ENCODE measurements at regions not wholly inside any gene's neighbourhood (a gene's known extent, or its start where the extent isn't known, plus 50 kb on each side); places are given as distances from the start of the nearest gene placed in this dataset.

DNA sequence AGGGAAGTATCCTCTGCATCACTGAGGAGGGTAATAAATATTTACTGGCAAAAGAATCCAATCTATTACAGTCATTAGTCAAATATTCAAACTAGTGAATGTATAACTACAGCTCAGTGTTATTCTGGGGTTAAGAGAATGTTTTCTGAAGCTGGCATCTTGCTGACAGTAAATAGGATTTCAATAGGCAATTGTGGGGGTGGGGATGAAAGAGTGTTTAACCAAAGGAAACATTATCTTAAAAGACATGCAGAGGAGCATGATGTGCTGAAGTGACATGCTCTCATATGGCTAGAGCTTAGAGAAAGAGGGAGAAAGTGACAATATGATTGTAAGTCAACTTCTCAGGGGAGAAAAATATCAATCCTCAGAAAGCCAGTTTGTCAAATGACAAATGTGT lies 618.4 kb upstream of the RIOK2 start:
- no peaks in the 10 kb centered on the region for H3K9me3 ChIP-seq (ENCODE audit: insufficient read depth, low read depth, low read length)
- no peak overlapping the region for H2BK12ac ChIP-seq (ENCODE audit: low read length)
- H3K4ac ChIP-seq (ENCODE audit: low read depth, low read length), result no peak overlapping the region
- no peak overlapping the region for H2AFZ ChIP-seq (ENCODE audit: insufficient read depth, low read length, poor library complexity)
- no peak overlapping the region for H2BK5ac ChIP-seq (ENCODE audit: low read depth, low read length, poor library complexity)
- H3K4me3 ChIP-seq (ENCODE audit: low read depth, low read length), result no peak overlapping the region
- no peak for DNase-seq
- H4K8ac ChIP-seq (ENCODE audit: low read depth, low read length), result no peak overlapping the region
- no peak overlapping the region for H2BK120ac ChIP-seq (ENCODE audit: insufficient read depth, low read length, poor library complexity)
- H3K9ac ChIP-seq (ENCODE audit: low read length), result no peak overlapping the region
- no peak overlapping the region for H3K18ac ChIP-seq (ENCODE audit: low read length)
- H3K4me2 ChIP-seq (ENCODE audit: low read length), result no peak overlapping the region
- no peaks in the 10 kb centered on the region for H3K79me2 ChIP-seq (ENCODE audit: control insufficient read depth, insufficient read depth, low read length, poor library complexity)
- H3K14ac ChIP-seq (ENCODE audit: low read length), result no peak overlapping the region
- no peak overlapping the region for H3K27ac ChIP-seq (ENCODE audit: low read depth, low read length)
- H4K91ac ChIP-seq (ENCODE audit: low read depth, low read length), result no peak overlapping the region
- no peak overlapping the region for H2AK5ac ChIP-seq (ENCODE audit: low read length)
- no peaks in the 10 kb centered on the region for H3K36me3 ChIP-seq (ENCODE audit: control insufficient read depth in 1 of 2, insufficient read depth in 2 of 2, low read length in 2 of 2)
- H4K12ac ChIP-seq (ENCODE audit: low read depth, low read length), result no peak overlapping the region
- H3K23ac ChIP-seq (ENCODE audit: low read length), result no peak overlapping the region
- no peaks in the 10 kb centered on the region for H3K27me3 ChIP-seq (ENCODE audit: insufficient read depth, low read length)
- no peaks in the 10 kb centered on the region for H3K79me1 ChIP-seq (ENCODE audit: low read length)
- no peaks in the 10 kb centered on the region for H3K4me1 ChIP-seq (ENCODE audit: control insufficient read depth in 1 of 2, insufficient read depth in 2 of 2, low read length in 2 of 2)

DNA sequence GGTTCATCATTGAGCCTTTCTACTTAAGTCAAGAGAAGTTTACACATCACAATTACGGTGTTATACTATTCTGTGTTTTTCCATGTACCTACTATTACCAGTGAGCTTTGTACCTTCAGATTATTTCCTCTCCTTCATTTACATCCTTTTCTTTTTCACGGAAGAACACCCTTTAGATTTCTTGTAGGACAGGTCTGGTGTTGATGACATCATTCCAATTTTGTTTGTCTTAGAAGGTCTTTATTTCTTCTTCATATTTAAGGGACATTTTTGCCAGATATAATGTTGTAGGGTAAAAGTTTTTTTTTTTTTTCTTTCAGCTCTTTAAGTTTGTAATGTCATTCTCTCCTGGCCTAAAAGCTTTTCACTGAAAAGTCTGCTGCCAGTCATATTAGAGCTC lies 637.1 kb upstream of the RIOK2 start:
- H3K9me3 ChIP-seq (ENCODE audit: insufficient read depth, low read depth, low read length), result no peaks in the 10 kb centered on the region
- H3K79me2 ChIP-seq (ENCODE audit: control insufficient read depth, insufficient read depth, low read length, poor library complexity), result no peaks in the 10 kb centered on the region
- H3K4ac ChIP-seq (ENCODE audit: low read depth, low read length), result no peak overlapping the region
- H3K9ac ChIP-seq (ENCODE audit: low read length), result no peak overlapping the region
- no peak for DNase-seq
- no peak overlapping the region for H3K14ac ChIP-seq (ENCODE audit: low read length)
- H3K18ac ChIP-seq (ENCODE audit: low read length), result no peak overlapping the region
- H3K27ac ChIP-seq (ENCODE audit: low read depth, low read length), result no peak overlapping the region
- H3K4me2 ChIP-seq (ENCODE audit: low read length), result no peak overlapping the region
- H3K36me3 ChIP-seq (ENCODE audit: control insufficient read depth in 1 of 2, insufficient read depth in 2 of 2, low read length in 2 of 2), result no peaks in the 10 kb centered on the region
- H3K4me3 ChIP-seq (ENCODE audit: low read depth, low read length), result no peak overlapping the region
- H3K79me1 ChIP-seq (ENCODE audit: low read length), result no peaks in the 10 kb centered on the region
- H2AK5ac ChIP-seq (ENCODE audit: low read length), result no peak overlapping the region
- H3K27me3 ChIP-seq (ENCODE audit: insufficient read depth, low read length), result no peaks in the 10 kb centered on the region
- H2BK12ac ChIP-seq (ENCODE audit: low read length), result no peak overlapping the region
- no peak overlapping the region for H4K91ac ChIP-seq (ENCODE audit: low read depth, low read length)
- H2AFZ ChIP-seq (ENCODE audit: insufficient read depth, low read length, poor library complexity), result no peak overlapping the region
- WGBS (ENCODE audit: extremely low coverage, insufficient coverage, insufficient read length), result no CpG with 5 or more reads among the region's 2 CpGs
- no peak overlapping the region for H2BK120ac ChIP-seq (ENCODE audit: insufficient read depth, low read length, poor library complexity)
- no peak overlapping the region for H2BK5ac ChIP-seq (ENCODE audit: low read depth, low read length, poor library complexity)
- no peaks in the 10 kb centered on the region for H3K4me1 ChIP-seq (ENCODE audit: control insufficient read depth in 1 of 2, insufficient read depth in 2 of 2, low read length in 2 of 2)
- no peak overlapping the region for H4K12ac ChIP-seq (ENCODE audit: low read depth, low read length)
- H4K8ac ChIP-seq (ENCODE audit: low read depth, low read length), result no peak overlapping the region
- H3K23ac ChIP-seq (ENCODE audit: low read length), result no peak overlapping the region

DNA sequence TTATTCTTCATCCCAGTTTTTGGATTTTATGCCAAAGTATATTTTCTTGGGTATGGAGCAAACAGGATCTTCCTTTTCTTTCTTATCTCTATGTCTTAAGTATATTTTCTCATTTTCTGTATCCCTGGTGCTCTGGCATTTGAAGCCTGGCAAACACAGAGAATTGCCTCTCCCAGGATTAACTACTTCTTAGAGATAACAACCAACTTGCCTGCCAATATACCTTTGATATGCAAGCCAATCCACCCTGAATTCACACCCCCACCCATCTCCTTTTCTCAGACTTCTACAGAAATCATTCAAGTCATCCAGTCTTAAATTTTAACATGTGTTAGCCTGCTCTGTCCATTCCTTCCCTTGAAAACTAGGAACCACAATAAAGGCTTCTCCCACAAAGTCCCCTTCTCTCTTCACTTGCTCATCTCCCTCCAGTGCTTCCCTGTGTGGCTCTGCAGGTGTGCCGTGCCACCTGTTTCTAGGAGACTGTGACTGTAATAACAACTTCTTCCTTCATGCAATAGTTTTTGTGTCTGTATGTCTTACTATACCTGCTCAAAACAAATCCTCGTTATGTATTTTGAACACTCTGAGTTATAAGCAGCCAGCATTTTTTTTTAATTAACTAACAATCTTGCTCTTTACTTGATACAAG lies 649.7 kb upstream of the RIOK2 start:
- Histone ChIP-seq H3K79me2 (ENCODE audit: control insufficient read depth, insufficient read depth, low read length, poor library complexity) (no peaks in the 10 kb centered on the region), H3K9me3 (ENCODE audit: insufficient read depth, low read depth, low read length) (no peaks in the 10 kb centered on the region), H3K27me3 (ENCODE audit: insufficient read depth, low read length) (no peaks in the 10 kb centered on the region), H3K79me1 (ENCODE audit: low read length) (no peaks in the 10 kb centered on the region), H3K4me2 (ENCODE audit: low read length) (no peak overlapping the region), H3K36me3 (ENCODE audit: control insufficient read depth in 1 of 2, insufficient read depth in 2 of 2, low read length in 2 of 2) (no peaks in the 10 kb centered on the region), H3K4me3 (ENCODE audit: low read depth, low read length) (no peak overlapping the region), H2BK5ac (ENCODE audit: low read depth, low read length, poor library complexity) (no peak overlapping the region), H3K23ac (ENCODE audit: low read length) (no peak overlapping the region), H3K14ac (ENCODE audit: low read length) (no peak overlapping the region), H4K8ac (ENCODE audit: low read depth, low read length) (no peak overlapping the region), H2AK5ac (ENCODE audit: low read length) (no peak overlapping the region), H3K9ac (ENCODE audit: low read length) (no peak overlapping the region), H3K4me1 (ENCODE audit: control insufficient read depth in 1 of 2, insufficient read depth in 2 of 2, low read length in 2 of 2) (no peaks in the 10 kb centered on the region), H3K27ac (ENCODE audit: low read depth, low read length) (no peak overlapping the region), H4K12ac (ENCODE audit: low read depth, low read length) (no peak overlapping the region), H2AFZ (ENCODE audit: insufficient read depth, low read length, poor library complexity) (no peak overlapping the region), H3K18ac (ENCODE audit: low read length) (no peak overlapping the region), H2BK120ac (ENCODE audit: insufficient read depth, low read length, poor library complexity) (no peak overlapping the region), H2BK12ac (ENCODE audit: low read length) (no peak overlapping the region), H3K4ac (ENCODE audit: low read depth, low read length) (no peak overlapping the region), H4K91ac (ENCODE audit: low read depth, low read length) (no peak overlapping the region)
- WGBS (ENCODE audit: extremely low coverage, insufficient coverage, insufficient read length), result no CpG with 5 or more reads among the region's 2 CpGs
- no peak for DNase-seq

DNA sequence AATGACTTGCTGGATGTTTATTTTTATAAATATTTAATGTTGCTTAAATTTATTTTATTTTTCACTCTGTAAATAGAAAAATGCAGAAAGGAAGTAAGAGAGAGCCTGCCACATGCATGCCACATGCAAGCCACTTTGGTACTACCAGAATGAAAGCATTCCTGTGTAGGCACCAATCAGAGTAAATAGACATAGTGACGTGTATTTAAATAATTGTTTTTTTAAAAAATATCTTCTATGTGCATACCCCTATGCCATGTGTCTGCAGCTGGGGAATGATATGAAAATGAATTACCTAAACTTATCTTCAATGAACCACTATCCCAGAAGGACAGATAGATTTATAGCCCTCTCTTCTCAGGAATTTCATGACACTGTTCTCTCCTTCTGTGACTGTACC lies 651.5 kb upstream of the RIOK2 start:
- H3K23ac ChIP-seq (ENCODE audit: low read length), result no peak overlapping the region
- H3K9me3 ChIP-seq (ENCODE audit: insufficient read depth, low read depth, low read length), result no peaks in the 10 kb centered on the region
- no peak overlapping the region for H2BK5ac ChIP-seq (ENCODE audit: low read depth, low read length, poor library complexity)
- DNase-seq, result no peak
- no peak overlapping the region for H3K14ac ChIP-seq (ENCODE audit: low read length)
- H3K18ac ChIP-seq (ENCODE audit: low read length), result no peak overlapping the region
- no peak overlapping the region for H4K12ac ChIP-seq (ENCODE audit: low read depth, low read length)
- no peak overlapping the region for H3K4me3 ChIP-seq (ENCODE audit: low read depth, low read length)
- no CpG with 5 or more reads among the region's 1 CpG for WGBS (ENCODE audit: extremely low coverage, insufficient coverage, insufficient read length)
- H2BK12ac ChIP-seq (ENCODE audit: low read length), result no peak overlapping the region
- H4K8ac ChIP-seq (ENCODE audit: low read depth, low read length), result no peak overlapping the region
- no peak overlapping the region for H3K27ac ChIP-seq (ENCODE audit: low read depth, low read length)
- no peak overlapping the region for H3K4ac ChIP-seq (ENCODE audit: low read depth, low read length)
- no peaks in the 10 kb centered on the region for H3K4me1 ChIP-seq (ENCODE audit: control insufficient read depth in 1 of 2, insufficient read depth in 2 of 2, low read length in 2 of 2)
- no peaks in the 10 kb centered on the region for H3K27me3 ChIP-seq (ENCODE audit: insufficient read depth, low read length)
- no peaks in the 10 kb centered on the region for H3K79me1 ChIP-seq (ENCODE audit: low read length)
- no peak overlapping the region for H3K4me2 ChIP-seq (ENCODE audit: low read length)
- H3K36me3 ChIP-seq (ENCODE audit: control insufficient read depth in 1 of 2, insufficient read depth in 2 of 2, low read length in 2 of 2), result no peaks in the 10 kb centered on the region
- H3K79me2 ChIP-seq (ENCODE audit: control insufficient read depth, insufficient read depth, low read length, poor library complexity), result no peaks in the 10 kb centered on the region
- no peak overlapping the region for H3K9ac ChIP-seq (ENCODE audit: low read length)
- H2AK5ac ChIP-seq (ENCODE audit: low read length), result no peak overlapping the region
- no peak overlapping the region for H2BK120ac ChIP-seq (ENCODE audit: insufficient read depth, low read length, poor library complexity)
- no peak overlapping the region for H2AFZ ChIP-seq (ENCODE audit: insufficient read depth, low read length, poor library complexity)
- H4K91ac ChIP-seq (ENCODE audit: low read depth, low read length), result no peak overlapping the region
